Smooth muscle cell (in vitro differentiated cells): ENCODE measurements at regions not wholly inside any gene's neighbourhood (a gene's known extent, or its start where the extent isn't known, plus 50 kb on each side); places are given as distances from the start of the nearest gene placed in this dataset.

Source experiments
- DNase-seq: peaks from one replicate; lab custom pipeline; 2025; ENCODE audit not compliant: unreplicated experiment; lab: John Stamatoyannopoulos, UW
- H2AFZ ChIP-seq: fragments of 200-600 bp; sonication (generic); 2 replicates; pipeline ENCODE4 v1.6.0; 2016; ENCODE audit warnings: antibody characterized with exemption, low read depth, mild to moderate bottlenecking
- H3F3A ChIP-seq: fragments of 200-600 bp; sonication (generic); 2 replicates; pipeline ENCODE4 v1.6.0; 2017; ENCODE audit warnings: antibody characterized with exemption, low read depth
- H3K27ac ChIP-seq: fragments of 200-600 bp; sonication (generic); 2 replicates; pipeline ENCODE4 v1.5.1; 2016; ENCODE audit warnings: low read depth, mild to moderate bottlenecking
- H3K27me3 ChIP-seq: fragments of 200-600 bp; sonication (generic); 2 replicates; pipeline ENCODE4 v1.6.1; 2016; ENCODE audit warnings: low read depth, mild to moderate bottlenecking
- H3K36me3 ChIP-seq: fragments of 200-600 bp; sonication (generic); 2 replicates; pipeline ENCODE4 v1.5.1; 2016; ENCODE audit warnings: low read depth
- H3K4me1 ChIP-seq: fragments of 200-600 bp; sonication (generic); 2 replicates; pipeline ENCODE4 v1.5.1; 2016; ENCODE audit warnings: low read depth
- H3K4me2 ChIP-seq: fragments of 200-600 bp; sonication (generic); 2 replicates; pipeline ENCODE4 v1.6.0; 2016; ENCODE audit warnings: mild to moderate bottlenecking
- H3K4me3 ChIP-seq: fragments of 200-600 bp; sonication (generic); 2 replicates; pipeline ENCODE4 v1.5.1; 2016; ENCODE audit warnings: mild to moderate bottlenecking
- H3K79me2 ChIP-seq: fragments of 200-600 bp; sonication (generic); 2 replicates; pipeline ENCODE4 v1.6.0; 2016; ENCODE audit warnings: low read depth, mild to moderate bottlenecking
- H3K9ac ChIP-seq: fragments of 200-600 bp; sonication (generic); 2 replicates; pipeline ENCODE4 v1.6.0; 2016; ENCODE audit warnings: low read depth
- H3K9me3 ChIP-seq: fragments of 200-600 bp; sonication (generic); replicated peaks from 2 replicates; pipeline ENCODE4 v1.5.1; 2016; ENCODE audit warnings: low read depth
- H4K20me1 ChIP-seq: fragments of 200-600 bp; sonication (generic); 2 replicates; pipeline ENCODE4 v1.6.0; 2016; ENCODE audit warnings: low read depth
- CTCF ChIP-seq: fragments of 200-600 bp; sonication (generic); IDR thresholded peaks from 2 replicates; pipeline ENCODE4 v1.5.1; 2017; ENCODE audit warnings: borderline replicate concordance, mild to moderate bottlenecking, antibody characterized with exemption; ENCODE audit not compliant: insufficient read depth, poor library complexity, severe bottlenecking
- WGBS: methylation state at CpG from one replicate; pipeline ENCODE4 v1.1.7; 2016; ENCODE audit warnings: low lambda C conversion rate; 5-methylcytosine and 5-hydroxymethylcytosine counted together

- Histone ChIP-seq H3K9me3 (no peaks in the 10 kb centered on the region), H3K4me2 (no peak overlapping the region), H3K27ac (no peak overlapping the region), H3K4me1 (no peaks in the 10 kb centered on the region), H2AFZ (no peak overlapping the region), H3K79me2 (no peaks in the 10 kb centered on the region), H3K27me3 (peaks cover 4% of the 10 kb centered on the region), H3F3A (no peaks in the 10 kb centered on the region), H3K9ac (no peak overlapping the region), H3K4me3 (no peak overlapping the region), H3K36me3 (no peaks in the 10 kb centered on the region), H4K20me1 (no peaks in the 10 kb centered on the region)
- no peak for TF ChIP-seq CTCF
- DNase-seq, result no peak
- 92% methylated on average over 8 of the region's 8 CpGs for WGBS
These were observed 127.8 kb upstream of the SPACA7 start for GRCh38 chr13:112248406-112248760.

- H3K4me2 ChIP-seq, result no peak overlapping the region
- no peaks in the 10 kb centered on the region for H3K9me3 ChIP-seq
- no peaks in the 10 kb centered on the region for H3K79me2 ChIP-seq
- H3K27me3 ChIP-seq, result no peaks in the 10 kb centered on the region
- WGBS, result 86% methylated on average over 25 of the region's 25 CpGs
- no peaks in the 10 kb centered on the region for H3F3A ChIP-seq
- no peak overlapping the region for H3K27ac ChIP-seq
- no peak overlapping the region for H2AFZ ChIP-seq
- H3K36me3 ChIP-seq, result no peaks in the 10 kb centered on the region
- DNase-seq, result no peak
- no peaks in the 10 kb centered on the region for H3K4me1 ChIP-seq
- H3K4me3 ChIP-seq, result no peak overlapping the region
- H4K20me1 ChIP-seq, result no peaks in the 10 kb centered on the region
- no peak for TF ChIP-seq CTCF
- H3K9ac ChIP-seq, result no peak overlapping the region
These were observed 127.1 kb upstream of the SPACA7 start for GRCh38 chr13:112248862-112249592.

GRCh38 chr13:112249644-112250610, 126.2 kb upstream of the SPACA7 start:
- H3K27me3 ChIP-seq, result no peaks in the 10 kb centered on the region
- no peak overlapping the region for H3K4me3 ChIP-seq
- H3K9ac ChIP-seq, result no peak overlapping the region
- H3K79me2 ChIP-seq, result no peaks in the 10 kb centered on the region
- no peaks in the 10 kb centered on the region for H3K9me3 ChIP-seq
- no peaks in the 10 kb centered on the region for H3K4me1 ChIP-seq
- 90% methylated on average over 39 of the region's 39 CpGs for WGBS
- no peak for TF ChIP-seq CTCF
- no peaks in the 10 kb centered on the region for H3K36me3 ChIP-seq
- H4K20me1 ChIP-seq, result no peaks in the 10 kb centered on the region
- no peak overlapping the region for H2AFZ ChIP-seq
- no peak overlapping the region for H3K27ac ChIP-seq
- DNase-seq, result no peak
- H3F3A ChIP-seq, result no peaks in the 10 kb centered on the region
- no peak overlapping the region for H3K4me2 ChIP-seq
